ENCODE measurements at regions not wholly inside any gene's neighbourhood (a gene's known extent, or its start where the extent isn't known, plus 50 kb on each side); places are given as distances from the start of the nearest gene placed in this dataset.

GRCh38 chr3:72247126-72247525 lies 462.2 kb upstream of the PROK2 start:
- no peak for DNase-seq

GRCh38 chr3:72246685-72247084 lies 461.7 kb upstream of the PROK2 start:
- DNase-seq, result no peak

- no peak for DNase-seq
Measured at GRCh38 chr3:72245183-72245811, 460.3 kb upstream of the PROK2 start.

- DNase-seq, result no peak
Measured at GRCh38 chr3:72244396-72244795, 459.4 kb upstream of the PROK2 start.

- DNase-seq, result no peak
Measured at GRCh38 chr3:72242326-72242725, 457.4 kb upstream of the PROK2 start.

GRCh38 chr3:72241525-72241924 lies 456.6 kb upstream of the PROK2 start:
- no peak for DNase-seq

GRCh38 chr3:72240531-72240930 lies 455.6 kb upstream of the PROK2 start:
- no peak for DNase-seq

- DNase-seq, result no peak
Measured at GRCh38 chr3:72238801-72239200, 453.9 kb upstream of the PROK2 start.

GRCh38 chr3:72238010-72238691 lies 453.2 kb upstream of the PROK2 start:
- DNase-seq, result no peak

- DNase-seq, result no peak
Measured at GRCh38 chr3:72237679-72238009, 452.7 kb upstream of the PROK2 start.

- DNase-seq, result peak; percentile 4
Measured at GRCh38 chr3:72234391-72234790, 449.4 kb upstream of the PROK2 start.

- DNase-seq, result no peak
Measured at GRCh38 chr3:72233571-72233970, 448.6 kb upstream of the PROK2 start.

GRCh38 chr3:72232777-72233176 lies 447.8 kb upstream of the PROK2 start:
- DNase-seq, result no peak

GRCh38 chr3:72232331-72232730 lies 447.4 kb upstream of the PROK2 start:
- no peak for DNase-seq

GRCh38 chr3:72231439-72232196 lies 446.7 kb upstream of the PROK2 start:
- DNase-seq, result no peak

- no peak for DNase-seq
Measured at GRCh38 chr3:72230774-72231379, 445.9 kb upstream of the PROK2 start.

GRCh38 chr3:72229952-72230351 lies 445.0 kb upstream of the PROK2 start:
- DNase-seq, result no peak

GRCh38 chr3:72227486-72228070 lies 442.6 kb upstream of the PROK2 start:
- DNase-seq, result no peak

- no peak for DNase-seq
Measured at GRCh38 chr3:72224804-72225509, 440.0 kb upstream of the PROK2 start.

GRCh38 chr3:72223628-72224027 lies 438.7 kb upstream of the PROK2 start:
- DNase-seq, result no peak

GRCh38 chr3:72223116-72223515 lies 438.2 kb upstream of the PROK2 start:
- DNase-seq, result no peak

- DNase-seq, result no peak
Measured at GRCh38 chr3:72222410-72222809, 437.5 kb upstream of the PROK2 start.

GRCh38 chr3:72220946-72221345 lies 436.0 kb upstream of the PROK2 start:
- no peak for DNase-seq

Measured in kidney glomerular epithelial cell (primary cell).